ENCODE measurements at regions not wholly inside any gene's neighbourhood (a gene's known extent, or its start where the extent isn't known, plus 50 kb on each side); places are given as distances from the start of the nearest gene placed in this dataset.
A peak's percentile ranks its signal among the peaks of the same experiment; 100 is the strongest.

DNA sequence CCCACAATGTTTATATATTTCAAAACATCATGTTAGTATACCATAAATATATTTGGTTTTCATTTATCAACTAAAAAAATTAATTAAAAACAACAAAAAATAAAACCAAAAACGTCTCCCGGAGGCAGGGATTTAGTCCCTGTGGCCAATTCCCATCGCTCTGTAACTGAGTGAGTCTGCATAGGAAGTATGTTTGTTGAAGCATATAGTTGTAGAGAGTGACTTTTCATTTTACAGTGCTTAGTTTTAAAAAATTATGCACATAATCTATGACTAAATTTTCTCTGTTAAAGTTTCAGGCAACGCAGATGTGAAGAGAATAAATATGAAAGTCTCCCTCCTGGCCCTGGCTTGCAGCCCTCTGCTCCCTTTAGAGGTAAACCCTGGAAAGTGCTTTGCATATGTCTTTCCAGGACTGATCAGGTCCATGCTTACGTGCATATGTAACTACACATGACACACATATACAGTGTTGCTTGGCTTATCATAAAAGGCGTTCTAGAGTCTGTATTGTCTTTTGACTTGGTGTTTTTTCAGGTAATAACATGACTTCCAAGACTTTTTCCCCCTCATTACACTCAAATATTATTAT is 63.4 kb upstream of the SORBS2 start:
- Histone ChIP-seq H3K27ac (ENCODE audit: low read depth in 1 of 2, low read length in 1 of 2) (no peak overlapping the region), H3K9me3 (ENCODE audit: control insufficient read depth in 2 of 2, insufficient read depth in 1 of 2, low read length in 1 of 2) (no peaks in the 10 kb centered on the region), H3K4me3 (ENCODE audit: low read length in 2 of 2) (no peak overlapping the region), H3K36me3 (ENCODE audit: control insufficient read depth in 2 of 2, insufficient read depth in 2 of 2, low read length in 1 of 2) (no peaks in the 10 kb centered on the region), H3K27me3 (ENCODE audit: control insufficient read depth in 2 of 2, insufficient read depth in 1 of 2, low read length in 1 of 2) (no peaks in the 10 kb centered on the region), H3K4me1 (ENCODE audit: control insufficient read depth in 2 of 2, insufficient read depth in 2 of 2, low read length in 2 of 2) (no peaks in the 10 kb centered on the region)
- WGBS: 88% methylated on average over 6 of the region's 6 CpGs
- no peak for DNase-seq (ENCODE audit: low read depth in 6 of 9, low spot score in 9 of 9)

DNA sequence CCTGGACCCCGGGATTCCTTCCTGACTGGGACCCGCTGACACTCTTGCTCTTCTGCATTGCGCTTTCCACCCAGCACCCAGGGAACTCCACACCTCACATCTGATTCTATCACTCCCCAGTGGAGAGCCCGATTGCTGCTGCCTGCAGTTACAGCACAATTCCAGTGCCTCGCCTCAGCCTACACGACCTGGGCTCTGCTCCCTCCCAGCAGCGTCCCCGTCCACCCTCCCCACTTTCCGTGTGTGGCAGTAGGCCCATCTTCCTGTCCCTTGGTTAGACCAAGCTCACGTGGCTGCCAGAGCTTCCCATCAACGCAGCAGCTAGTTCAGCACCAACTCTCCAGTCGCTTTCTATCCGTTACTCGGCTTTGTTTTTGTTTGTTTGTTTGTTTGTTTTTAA is 66.6 kb upstream of the SORBS2 start:
- no peaks in the 10 kb centered on the region for H3K9me3 ChIP-seq (ENCODE audit: control insufficient read depth in 2 of 2, insufficient read depth in 1 of 2, low read length in 1 of 2)
- whole genome bisulfite sequencing: 93% methylated on average over 14 of the region's 14 CpGs
- H3K27ac ChIP-seq (ENCODE audit: low read depth in 1 of 2, low read length in 1 of 2): no peak overlapping the region
- no peaks in the 10 kb centered on the region for H3K27me3 ChIP-seq (ENCODE audit: control insufficient read depth in 2 of 2, insufficient read depth in 1 of 2, low read length in 1 of 2)
- no peaks in the 10 kb centered on the region for H3K4me1 ChIP-seq (ENCODE audit: control insufficient read depth in 2 of 2, insufficient read depth in 2 of 2, low read length in 2 of 2)
- no peaks in the 10 kb centered on the region for H3K36me3 ChIP-seq (ENCODE audit: control insufficient read depth in 2 of 2, insufficient read depth in 2 of 2, low read length in 1 of 2)
- DNase-seq (ENCODE audit: low read depth in 6 of 9, low spot score in 9 of 9): no peak
- H3K4me3 ChIP-seq (ENCODE audit: low read length in 2 of 2): no peak overlapping the region

GRCh38 chr4:185879666-185880312 is 67.8 kb upstream of the SORBS2 start:
- WGBS: 89% methylated on average over 18 of the region's 18 CpGs
- Histone ChIP-seq H3K27me3 (ENCODE audit: control insufficient read depth in 2 of 2, insufficient read depth in 1 of 2, low read length in 1 of 2) (no peaks in the 10 kb centered on the region), H3K36me3 (ENCODE audit: control insufficient read depth in 2 of 2, insufficient read depth in 2 of 2, low read length in 1 of 2) (no peaks in the 10 kb centered on the region), H3K4me3 (ENCODE audit: low read length in 2 of 2) (no peak overlapping the region), H3K27ac (ENCODE audit: low read depth in 1 of 2, low read length in 1 of 2) (no peak overlapping the region), H3K4me1 (ENCODE audit: control insufficient read depth in 2 of 2, insufficient read depth in 2 of 2, low read length in 2 of 2) (no peaks in the 10 kb centered on the region), H3K9me3 (ENCODE audit: control insufficient read depth in 2 of 2, insufficient read depth in 1 of 2, low read length in 1 of 2) (no peaks in the 10 kb centered on the region)
- no peak for DNase-seq (ENCODE audit: low read depth in 6 of 9, low spot score in 9 of 9)

- H3K4me1 ChIP-seq (ENCODE audit: control insufficient read depth in 2 of 2, insufficient read depth in 2 of 2, low read length in 2 of 2): no peaks in the 10 kb centered on the region
- no peaks in the 10 kb centered on the region for H3K36me3 ChIP-seq (ENCODE audit: control insufficient read depth in 2 of 2, insufficient read depth in 2 of 2, low read length in 1 of 2)
- no peak overlapping the region for H3K27ac ChIP-seq (ENCODE audit: low read depth in 1 of 2, low read length in 1 of 2)
- H3K4me3 ChIP-seq (ENCODE audit: low read length in 2 of 2): no peak overlapping the region
- no peaks in the 10 kb centered on the region for H3K9me3 ChIP-seq (ENCODE audit: control insufficient read depth in 2 of 2, insufficient read depth in 1 of 2, low read length in 1 of 2)
- H3K27me3 ChIP-seq (ENCODE audit: control insufficient read depth in 2 of 2, insufficient read depth in 1 of 2, low read length in 1 of 2): no peaks in the 10 kb centered on the region
- 89% methylated on average over 3 of the region's 3 CpGs for WGBS
- DNase-seq (ENCODE audit: low read depth in 6 of 9, low spot score in 9 of 9): no peak
These were observed 68.6 kb upstream of the SORBS2 start for GRCh38 chr4:185880571-185880970.

DNA sequence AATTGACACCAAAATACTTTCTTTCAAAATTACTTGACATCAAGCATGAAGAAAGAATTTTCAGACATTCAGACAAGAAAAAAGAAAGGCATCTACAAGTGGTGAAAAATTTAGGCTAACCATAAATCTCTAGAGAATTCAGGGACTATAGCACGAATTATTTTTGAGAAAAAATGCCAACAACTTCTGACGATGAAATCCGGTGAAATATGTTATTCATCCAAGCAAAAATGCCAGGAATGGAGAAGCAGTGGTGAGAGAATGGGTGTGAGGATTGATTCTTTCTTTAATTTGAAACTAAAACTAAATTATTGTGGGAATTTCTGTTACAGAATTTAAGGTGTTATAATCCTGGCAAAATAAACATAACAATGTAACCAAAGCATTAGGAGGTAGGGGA is 69.4 kb upstream of the SORBS2 start:
- Histone ChIP-seq H3K36me3 (ENCODE audit: control insufficient read depth in 2 of 2, insufficient read depth in 2 of 2, low read length in 1 of 2) (no peaks in the 10 kb centered on the region), H3K9me3 (ENCODE audit: control insufficient read depth in 2 of 2, insufficient read depth in 1 of 2, low read length in 1 of 2) (no peaks in the 10 kb centered on the region), H3K4me1 (ENCODE audit: control insufficient read depth in 2 of 2, insufficient read depth in 2 of 2, low read length in 2 of 2) (no peaks in the 10 kb centered on the region), H3K27ac (ENCODE audit: low read depth in 1 of 2, low read length in 1 of 2) (no peak overlapping the region), H3K27me3 (ENCODE audit: control insufficient read depth in 2 of 2, insufficient read depth in 1 of 2, low read length in 1 of 2) (no peaks in the 10 kb centered on the region), H3K4me3 (ENCODE audit: low read length in 2 of 2) (no peak overlapping the region)
- WGBS: 94% methylated on average over 3 of the region's 3 CpGs
- DNase-seq (ENCODE audit: low read depth in 6 of 9, low spot score in 9 of 9): no peak

- WGBS: 96% methylated on average over 5 of the region's 5 CpGs
- H3K4me1 ChIP-seq (ENCODE audit: control insufficient read depth in 2 of 2, insufficient read depth in 2 of 2, low read length in 2 of 2): no peaks in the 10 kb centered on the region
- no peak overlapping the region for H3K27ac ChIP-seq (ENCODE audit: low read depth in 1 of 2, low read length in 1 of 2)
- H3K4me3 ChIP-seq (ENCODE audit: low read length in 2 of 2): no peak overlapping the region
- no peak for DNase-seq (ENCODE audit: low read depth in 6 of 9, low spot score in 9 of 9)
- peaks cover 0 to 4% of the 10 kb centered on the region in 2 donors for H3K9me3 ChIP-seq (ENCODE audit: control insufficient read depth in 2 of 2, insufficient read depth in 1 of 2, low read length in 1 of 2)
- no peaks in the 10 kb centered on the region for H3K27me3 ChIP-seq (ENCODE audit: control insufficient read depth in 2 of 2, insufficient read depth in 1 of 2, low read length in 1 of 2)
- H3K36me3 ChIP-seq (ENCODE audit: control insufficient read depth in 2 of 2, insufficient read depth in 2 of 2, low read length in 1 of 2): no peaks in the 10 kb centered on the region
These were observed 71.6 kb upstream of the SORBS2 start for GRCh38 chr4:185883591-185883990.

- Histone ChIP-seq H3K36me3 (ENCODE audit: control insufficient read depth in 2 of 2, insufficient read depth in 2 of 2, low read length in 1 of 2) (no peaks in the 10 kb centered on the region), H3K9me3 (ENCODE audit: control insufficient read depth in 2 of 2, insufficient read depth in 1 of 2, low read length in 1 of 2) (peaks cover 0 to 6% of the 10 kb centered on the region in 2 donors), H3K4me1 (ENCODE audit: control insufficient read depth in 2 of 2, insufficient read depth in 2 of 2, low read length in 2 of 2) (no peaks in the 10 kb centered on the region), H3K27me3 (ENCODE audit: control insufficient read depth in 2 of 2, insufficient read depth in 1 of 2, low read length in 1 of 2) (no peaks in the 10 kb centered on the region), H3K4me3 (ENCODE audit: low read length in 2 of 2) (no peak overlapping the region), H3K27ac (ENCODE audit: low read depth in 1 of 2, low read length in 1 of 2) (no peak overlapping the region)
- DNase-seq (ENCODE audit: low read depth in 6 of 9, low spot score in 9 of 9): no peak
- 87% methylated on average over 6 of the region's 6 CpGs for WGBS
These were observed 73.1 kb upstream of the SORBS2 start for GRCh38 chr4:185885075-185885474.

DNA sequence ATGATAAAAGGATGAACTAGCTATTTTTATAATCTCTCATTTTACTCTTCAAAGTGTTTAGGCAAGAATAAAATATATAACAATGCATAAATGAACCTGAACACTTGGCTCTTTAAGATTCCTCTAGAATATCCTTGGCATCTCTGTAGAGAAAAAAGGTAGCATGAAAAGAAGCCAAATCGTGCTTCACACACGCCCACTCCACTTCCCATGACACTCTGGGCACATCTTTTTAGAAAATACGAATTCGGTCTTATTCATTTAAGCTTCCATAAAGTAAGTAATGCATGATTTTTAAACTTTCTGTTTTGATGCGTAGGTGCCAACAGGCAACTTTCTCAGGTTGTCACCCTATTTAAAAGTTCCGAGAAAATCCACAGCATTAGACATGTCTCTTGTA is 73.6 kb upstream of the SORBS2 start:
- no peak overlapping the region for H3K4me3 ChIP-seq (ENCODE audit: low read length in 2 of 2)
- peaks cover 0 to 6% of the 10 kb centered on the region in 2 donors for H3K9me3 ChIP-seq (ENCODE audit: control insufficient read depth in 2 of 2, insufficient read depth in 1 of 2, low read length in 1 of 2)
- DNase-seq (ENCODE audit: low read depth in 6 of 9, low spot score in 9 of 9): no peak
- whole genome bisulfite sequencing: 79% methylated on average over 6 of the region's 6 CpGs
- no peak overlapping the region for H3K27ac ChIP-seq (ENCODE audit: low read depth in 1 of 2, low read length in 1 of 2)
- H3K4me1 ChIP-seq (ENCODE audit: control insufficient read depth in 2 of 2, insufficient read depth in 2 of 2, low read length in 2 of 2): no peaks in the 10 kb centered on the region
- no peaks in the 10 kb centered on the region for H3K36me3 ChIP-seq (ENCODE audit: control insufficient read depth in 2 of 2, insufficient read depth in 2 of 2, low read length in 1 of 2)
- H3K27me3 ChIP-seq (ENCODE audit: control insufficient read depth in 2 of 2, insufficient read depth in 1 of 2, low read length in 1 of 2): no peaks in the 10 kb centered on the region

DNA sequence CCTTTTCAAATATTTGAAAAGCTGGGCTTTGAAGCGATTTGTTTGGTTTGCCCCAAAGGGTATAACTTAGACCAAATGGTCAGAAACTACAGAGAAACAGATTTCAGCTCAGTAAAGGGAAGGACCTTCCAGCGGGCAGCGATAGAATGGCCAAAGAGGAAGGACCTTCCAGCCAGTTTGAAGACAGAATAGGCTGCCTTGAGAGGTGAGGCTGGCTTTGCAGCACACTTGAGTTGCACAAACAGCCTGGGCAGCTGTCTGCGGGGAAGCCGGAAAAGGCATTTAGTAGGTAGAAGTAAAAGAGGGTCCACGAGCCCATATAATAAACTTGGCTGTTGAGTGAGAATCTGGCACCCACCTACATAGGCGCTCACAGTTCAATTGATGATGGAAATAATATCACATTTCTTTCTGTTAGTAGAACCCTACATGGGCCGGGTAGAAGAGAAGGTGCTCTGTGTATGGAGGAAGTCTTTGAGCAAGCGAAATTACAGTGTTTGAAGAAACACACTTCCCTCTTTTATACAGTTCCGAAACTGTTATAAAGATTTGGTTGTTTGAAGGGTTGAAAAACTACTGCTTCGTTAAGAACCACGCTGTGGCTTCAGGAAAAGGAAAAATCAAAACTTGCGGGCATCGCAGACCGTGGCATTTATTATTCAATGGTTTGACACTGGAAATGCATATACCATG is 75.0 kb upstream of the SORBS2 start:
- Histone ChIP-seq H3K27ac (ENCODE audit: low read depth in 1 of 2, low read length in 1 of 2) (no peak overlapping the region), H3K4me3 (ENCODE audit: low read length in 2 of 2) (no peak overlapping the region), H3K4me1 (ENCODE audit: control insufficient read depth in 2 of 2, insufficient read depth in 2 of 2, low read length in 2 of 2) (no peaks in the 10 kb centered on the region), H3K9me3 (ENCODE audit: control insufficient read depth in 2 of 2, insufficient read depth in 1 of 2, low read length in 1 of 2) (peaks cover 0 to 6% of the 10 kb centered on the region in 2 donors), H3K27me3 (ENCODE audit: control insufficient read depth in 2 of 2, insufficient read depth in 1 of 2, low read length in 1 of 2) (no peaks in the 10 kb centered on the region), H3K36me3 (ENCODE audit: control insufficient read depth in 2 of 2, insufficient read depth in 2 of 2, low read length in 1 of 2) (no peaks in the 10 kb centered on the region)
- peak in 1 of 9 donors; percentile 4 for DNase-seq (ENCODE audit: low read depth in 6 of 9, low spot score in 9 of 9)
- WGBS: 34% methylated on average over 15 of the region's 15 CpGs

Data from thymus (tissue), 11 donors.